HEK293 (cell line): ENCODE measurements at regions not wholly inside any gene's neighbourhood (a gene's known extent, or its start where the extent isn't known, plus 50 kb on each side); places are given as distances from the start of the nearest gene placed in this dataset.

Source experiments
- CTCF ChIA-PET: fragments of 350-600 bp; formaldehyde crosslinking; extraction: SDS; loops from one replicate; lab custom pipeline; 2021; ENCODE audit warnings: antibody characterized with exemption; lab: Yijun Ruan, JAX
- POLR2A ChIA-PET: fragments of 300-600 bp; formaldehyde crosslinking; extraction: SDS; loops from one replicate; lab custom pipeline; 2020; ENCODE audit warnings: antibody characterized with exemption, inconsistent platforms; lab: Yijun Ruan, JAX
- H3K27ac ChIP-seq: fragments of 200-500 bp; sonication (Bioruptor generic); 2 replicates; pipeline ENCODE4 v1.5.1; 2014; ENCODE audit warnings: low read depth, low read length, control low read depth, inconsistent platforms; ENCODE audit errors: extremely low read depth
- H3K36me3 ChIP-seq, 2 experiments: fragments of 200-500 bp in 1 of 2; sonication (Bioruptor generic) in 1 of 2; 1 replicate in 1 of 2; 2 replicates in 1 of 2; pipeline ENCODE4 v1.5.1; 2014 to 2017; ENCODE audit warnings: inconsistent platforms in 2 of 2, low read length in 2 of 2; ENCODE audit not compliant: control insufficient read depth in 2 of 2, insufficient read depth in 1 of 2
- H3K4me1 ChIP-seq: fragments of 200-500 bp; sonication (Bioruptor generic); 2 replicates; pipeline ENCODE4 v1.5.1; 2014; ENCODE audit warnings: mild to moderate bottlenecking, low read length, inconsistent platforms; ENCODE audit not compliant: control insufficient read depth, insufficient read depth
- H3K4me3 ChIP-seq: 2 replicates; pipeline ENCODE4 v1.5.1; 2011; ENCODE audit warnings: low read depth, mild to moderate bottlenecking, control low read depth, low read length, moderate library complexity
- H3K9me3 ChIP-seq: fragments of 200-500 bp; sonication (Bioruptor generic); 2 replicates; pipeline ENCODE4 v1.5.1; 2014; ENCODE audit warnings: low read depth, low read length, inconsistent platforms; ENCODE audit not compliant: control insufficient read depth, insufficient read depth
- GLIS1 ChIP-seq: fragments of 450-650 bp; formaldehyde crosslinking; IDR thresholded peaks from 2 replicates; pipeline ENCODE4 v1.5.1; 2016; ENCODE audit warnings: missing biosample characterization, missing genetic modification characterization
- KLF1 ChIP-seq: fragments of 450-650 bp; formaldehyde crosslinking; IDR thresholded peaks from 2 replicates; pipeline ENCODE4 v1.5.1; 2016; ENCODE audit warnings: missing biosample characterization, missing genetic modification characterization
- PRDM1 ChIP-seq: fragments of 450-650 bp; formaldehyde crosslinking; IDR thresholded peaks from 2 replicates; pipeline ENCODE4; 2016; ENCODE audit warnings: missing biosample characterization, missing genetic modification characterization
- PRDM10 ChIP-seq: fragments of 450-650 bp; formaldehyde crosslinking; IDR thresholded peaks from 2 replicates; pipeline ENCODE4 v1.5.1; 2016; ENCODE audit warnings: missing biosample characterization, missing genetic modification characterization
- PRDM6 ChIP-seq: fragments of 450-650 bp; formaldehyde crosslinking; IDR thresholded peaks from 2 replicates; pipeline ENCODE4 v1.5.1; 2017; ENCODE audit warnings: missing biosample characterization, missing genetic modification characterization
- TRIM28 ChIP-seq: IDR thresholded peaks from 2 replicates; pipeline ENCODE4 v1.6.1; 2011; ENCODE audit warnings: low read length, control low read depth, borderline replicate concordance
- ZBTB10 ChIP-seq: fragments of 450-650 bp; formaldehyde crosslinking; IDR thresholded peaks from 2 replicates; pipeline ENCODE4 v1.5.1; 2016; ENCODE audit warnings: missing biosample characterization, missing genetic modification characterization
- ZBTB20 ChIP-seq: fragments of 450-650 bp; formaldehyde crosslinking; IDR thresholded peaks from 2 replicates; pipeline ENCODE4 v1.5.1; 2016; ENCODE audit warnings: missing biosample characterization, missing genetic modification characterization
- ZBTB44 ChIP-seq: fragments of 450-650 bp; IDR thresholded peaks from 2 replicates; pipeline ENCODE4 v1.5.1; 2018; ENCODE audit warnings: missing biosample characterization, mild to moderate bottlenecking, missing genetic modification characterization
- ZBTB7A ChIP-seq: fragments of 450-650 bp; formaldehyde crosslinking; IDR thresholded peaks from 2 replicates; pipeline ENCODE4 v1.5.1; 2016; ENCODE audit warnings: low read depth, missing biosample characterization, missing genetic modification characterization
- ZFP69B ChIP-seq: fragments of 450-650 bp; formaldehyde crosslinking; IDR thresholded peaks from 2 replicates; pipeline ENCODE4 v1.5.1; 2016; ENCODE audit warnings: missing biosample characterization, missing genetic modification characterization
- ZNF112 ChIP-seq: fragments of 450-650 bp; formaldehyde crosslinking; IDR thresholded peaks from 2 replicates; pipeline ENCODE4 v1.5.0; 2017; ENCODE audit warnings: missing biosample characterization, missing genetic modification characterization
- ZNF114 ChIP-seq: fragments of 450-650 bp; formaldehyde crosslinking; IDR thresholded peaks from 2 replicates; pipeline ENCODE4 v1.5.0; 2017; ENCODE audit warnings: missing biosample characterization, missing genetic modification characterization
- ZNF184 ChIP-seq: fragments of 450-650 bp; IDR thresholded peaks from 2 replicates; pipeline ENCODE4 v1.5.1; 2018; ENCODE audit warnings: missing biosample characterization, mild to moderate bottlenecking, missing genetic modification characterization
- ZNF24 ChIP-seq: fragments of 450-650 bp; formaldehyde crosslinking; IDR thresholded peaks from 2 replicates; pipeline ENCODE4 v1.5.1; 2016; ENCODE audit warnings: missing biosample characterization, missing genetic modification characterization
- ZNF324 ChIP-seq: fragments of 450-650 bp; formaldehyde crosslinking; IDR thresholded peaks from 2 replicates; pipeline ENCODE4 v1.5.1; 2016; ENCODE audit warnings: missing biosample characterization, missing genetic modification characterization
- ZNF366 ChIP-seq: fragments of 450-650 bp; formaldehyde crosslinking; conservative IDR thresholded peaks from 2 replicates; pipeline ENCODE4 v1.5.1; 2016; ENCODE audit warnings: missing biosample characterization, missing genetic modification characterization
- ZNF433 ChIP-seq: fragments of 450-650 bp; formaldehyde crosslinking; IDR thresholded peaks from 2 replicates; pipeline ENCODE4 v1.5.1; 2016; ENCODE audit warnings: missing biosample characterization, missing genetic modification characterization, low read depth
- ZNF48 ChIP-seq: fragments of 450-650 bp; formaldehyde crosslinking; IDR thresholded peaks from 2 replicates; pipeline ENCODE4 v1.5.1; 2016; ENCODE audit warnings: missing biosample characterization, missing genetic modification characterization
- ZNF561 ChIP-seq: fragments of 450-650 bp; IDR thresholded peaks from 2 replicates; pipeline ENCODE4 v1.5.1; 2018; ENCODE audit warnings: missing biosample characterization, missing genetic modification characterization, borderline replicate concordance
- ZNF580 ChIP-seq: fragments of 450-650 bp; formaldehyde crosslinking; IDR thresholded peaks from 2 replicates; pipeline ENCODE4 v1.5.1; 2016; ENCODE audit warnings: missing biosample characterization, missing genetic modification characterization
- ZNF707 ChIP-seq: fragments of 450-650 bp; formaldehyde crosslinking; IDR thresholded peaks from 2 replicates; pipeline ENCODE4 v1.5.1; 2016; ENCODE audit warnings: missing biosample characterization, missing genetic modification characterization
- ZSCAN30 ChIP-seq: fragments of 450-650 bp; IDR thresholded peaks from 2 replicates; pipeline ENCODE4 v1.5.1; 2018; ENCODE audit warnings: missing biosample characterization, mild to moderate bottlenecking, missing genetic modification characterization, moderate library complexity

GRCh38 chr1:55506740-55507577 lies 291.8 kb upstream of the USP24 start (continued):
- TF ChIP-seq KLF1 (tag by site-specific recombination) (0 out of 2 replicates have a peak, but pooled peaks have one; percentile 11), ZNF561 (tag by site-specific recombination) (0 out of 2 replicates have a peak, but pooled peaks have one; percentile 59), ZNF48 (tag by site-specific recombination) (no peak), ZBTB7A (tag by site-specific recombination) (no peak), ZSCAN30 (tag by site-specific recombination) (no peak), ZNF366 (tag by site-specific recombination) (no peak), ZNF114 (no peak), PRDM10 (tag by site-specific recombination) (peak; percentile 26; the same call in 1 of the 2 replicates), PRDM1 (tag by site-specific recombination) (no peak), ZNF112 (tag by site-specific recombination) (no peak), ZNF24 (tag by site-specific recombination) (no peak), ZBTB20 (peak; percentile 46; the same call in 1 of the 2 replicates)

GRCh38 chr1:55505326-55505725 lies 290.2 kb upstream of the USP24 start:
- no peaks in the 10 kb centered on the region for H3K9me3 ChIP-seq
- no peak overlapping the region for H3K27ac ChIP-seq
- POLR2A ChIA-PET, result no interaction called here
- CTCF ChIA-PET, result no interaction called here
- no peak overlapping the region for H3K4me3 ChIP-seq
- peaks cover 15% of the 10 kb centered on the region for H3K4me1 ChIP-seq
- TF ChIP-seq ZNF184, result no peak
- 0 out of 2 replicates have a peak, but pooled peaks have one; percentile 60 for TF ChIP-seq ZNF580 (tag by site-specific recombination)
- TF ChIP-seq, all 188 proteins: peak for 1
- H3K36me3 ChIP-seq, result no peaks in the 10 kb centered on the region

- H3K4me3 ChIP-seq, result no peak overlapping the region
- ChIA-PET CTCF (interaction anchor here (0.5 kb wide), 1 partner anchor 421 kb away, joined by 3 read pairs; no protein-coding TSS in a partner anchor), POLR2A (interaction anchor here (0.7 kb wide), 1 partner anchor 76 kb away, joined by 3 read pairs; no protein-coding TSS in a partner anchor)
- H3K9me3 ChIP-seq, result no peaks in the 10 kb centered on the region
- peaks cover 15% of the 10 kb centered on the region for H3K4me1 ChIP-seq
- peak overlapping the region; percentile 55 for H3K27ac ChIP-seq
- no peaks in the 10 kb centered on the region for H3K36me3 ChIP-seq
- TF ChIP-seq ZNF433 (no peak), TRIM28 (peak; percentile 62; the same call in 1 of the 2 replicates), ZBTB10 (tag by site-specific recombination) (no peak), PRDM6 (tag by site-specific recombination) (0 out of 2 replicates have a peak, but pooled peaks have one; percentile 12), ZNF707 (tag by site-specific recombination) (no peak), ZBTB44 (tag by site-specific recombination) (peak; percentile 34; the same call in 1 of the 2 replicates), ZNF324 (tag by site-specific recombination) (no peak), GLIS1 (tag by site-specific recombination) (peak; percentile 96), ZFP69B (tag by site-specific recombination) (no peak)
Measured at GRCh38 chr1:55504306-55504731, 289.2 kb upstream of the USP24 start.
